ENCODE measurements at regions not wholly inside any gene's neighbourhood (a gene's known extent, or its start where the extent isn't known, plus 50 kb on each side); places are given as distances from the start of the nearest gene placed in this dataset.

GRCh38 chr10:113410618-113411017 is 142.2 kb upstream of the HABP2 start:
- Histone ChIP-seq H3K79me2 (ENCODE audit: control insufficient read depth, insufficient read depth, low read length) (no peaks in the 10 kb centered on the region), H3K4me3 (replicated peaks in 1 of 4; ENCODE audit: control extremely low read depth in 1 of 4, insufficient read depth in 1 of 4, low read depth in 3 of 4, low read length in 4 of 4) (no peak overlapping the region), H3K9ac (ENCODE audit: insufficient read depth, low read length) (no peak overlapping the region), H4K20me1 (ENCODE audit: control insufficient read depth, extremely low read depth, insufficient read depth, low read length) (no peaks in the 10 kb centered on the region), H3K4me2 (ENCODE audit: extremely low read depth, insufficient read depth, low read length) (no peak overlapping the region), H3K4me1 (ENCODE audit: control insufficient read depth, extremely low read depth, insufficient read depth, low read length) (no peaks in the 10 kb centered on the region), H3K27me3 (ENCODE audit: control insufficient read depth, insufficient read depth, low read length) (no peaks in the 10 kb centered on the region), H3K36me3 (ENCODE audit: control insufficient read depth, insufficient read depth, low read length) (no peaks in the 10 kb centered on the region), H3K9me3 (ENCODE audit: control insufficient read depth, insufficient read depth, low read depth, low read length) (no peaks in the 10 kb centered on the region), H3K27ac (ENCODE audit: insufficient read depth, low read length) (no peak overlapping the region), H2AFZ (ENCODE audit: low read length) (no peak overlapping the region)
- TF ChIP-seq CTCF (conservative IDR thresholded peaks at IDR 0.05 in 1 of 2, IDR thresholded peaks at IDR 0.05 in 1 of 2; ENCODE audit: low read depth in 1 of 2, low read length in 2 of 2) (no peak), EZH2 (IDR thresholded peaks at IDR 0.05; ENCODE audit: low read length, missing control alignments) (no peak)
- DNase-seq (ENCODE audit: low read depth in 2 of 2), result no peak

DNA sequence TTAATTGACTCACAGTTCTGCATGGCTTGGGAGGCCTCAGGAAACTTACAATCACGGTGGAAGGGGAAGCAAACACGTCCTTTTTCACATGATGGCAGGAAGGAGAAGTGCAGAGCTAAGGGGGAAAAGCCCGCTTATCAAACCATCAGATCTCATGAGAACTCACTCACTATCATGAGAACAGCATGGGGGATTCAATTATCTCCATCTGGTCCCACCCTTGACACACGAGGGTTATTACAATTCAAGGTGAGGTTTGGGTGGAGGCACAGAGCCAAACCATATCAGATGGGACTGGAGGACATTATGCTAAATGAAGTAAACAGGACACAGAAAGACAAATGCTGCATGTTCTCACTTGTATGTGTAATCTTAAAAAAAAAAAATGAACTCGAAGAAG is 141.4 kb upstream of the HABP2 start:
- Histone ChIP-seq H3K4me3 (replicated peaks in 1 of 4; ENCODE audit: control extremely low read depth in 1 of 4, insufficient read depth in 1 of 4, low read depth in 3 of 4, low read length in 4 of 4) (no peak overlapping the region), H3K36me3 (ENCODE audit: control insufficient read depth, insufficient read depth, low read length) (no peaks in the 10 kb centered on the region), H4K20me1 (ENCODE audit: control insufficient read depth, extremely low read depth, insufficient read depth, low read length) (no peaks in the 10 kb centered on the region), H3K9ac (ENCODE audit: insufficient read depth, low read length) (no peak overlapping the region), H3K4me1 (ENCODE audit: control insufficient read depth, extremely low read depth, insufficient read depth, low read length) (no peaks in the 10 kb centered on the region), H2AFZ (ENCODE audit: low read length) (no peak overlapping the region), H3K4me2 (ENCODE audit: extremely low read depth, insufficient read depth, low read length) (no peak overlapping the region), H3K27ac (ENCODE audit: insufficient read depth, low read length) (no peak overlapping the region), H3K27me3 (ENCODE audit: control insufficient read depth, insufficient read depth, low read length) (no peaks in the 10 kb centered on the region), H3K9me3 (ENCODE audit: control insufficient read depth, insufficient read depth, low read depth, low read length) (no peaks in the 10 kb centered on the region), H3K79me2 (ENCODE audit: control insufficient read depth, insufficient read depth, low read length) (no peaks in the 10 kb centered on the region)
- no peak for TF ChIP-seq EZH2 (IDR thresholded peaks at IDR 0.05; ENCODE audit: low read length, missing control alignments)
- no peak for TF ChIP-seq CTCF (conservative IDR thresholded peaks at IDR 0.05 in 1 of 2, IDR thresholded peaks at IDR 0.05 in 1 of 2; ENCODE audit: low read depth in 1 of 2, low read length in 2 of 2)
- no peak for DNase-seq (ENCODE audit: low read depth in 2 of 2)

- Histone ChIP-seq H3K4me1 (ENCODE audit: control insufficient read depth, extremely low read depth, insufficient read depth, low read length) (no peaks in the 10 kb centered on the region), H3K27ac (ENCODE audit: insufficient read depth, low read length) (no peak overlapping the region), H3K4me3 (replicated peaks in 1 of 4; ENCODE audit: control extremely low read depth in 1 of 4, insufficient read depth in 1 of 4, low read depth in 3 of 4, low read length in 4 of 4) (no peak overlapping the region), H3K36me3 (ENCODE audit: control insufficient read depth, insufficient read depth, low read length) (no peaks in the 10 kb centered on the region), H2AFZ (ENCODE audit: low read length) (no peak overlapping the region), H3K9ac (ENCODE audit: insufficient read depth, low read length) (no peak overlapping the region), H3K4me2 (ENCODE audit: extremely low read depth, insufficient read depth, low read length) (no peak overlapping the region), H4K20me1 (ENCODE audit: control insufficient read depth, extremely low read depth, insufficient read depth, low read length) (no peaks in the 10 kb centered on the region), H3K9me3 (ENCODE audit: control insufficient read depth, insufficient read depth, low read depth, low read length) (no peaks in the 10 kb centered on the region), H3K79me2 (ENCODE audit: control insufficient read depth, insufficient read depth, low read length) (no peaks in the 10 kb centered on the region), H3K27me3 (ENCODE audit: control insufficient read depth, insufficient read depth, low read length) (no peaks in the 10 kb centered on the region)
- TF ChIP-seq EZH2 (IDR thresholded peaks at IDR 0.05; ENCODE audit: low read length, missing control alignments) (no peak), CTCF (conservative IDR thresholded peaks at IDR 0.05 in 1 of 2, IDR thresholded peaks at IDR 0.05 in 1 of 2; ENCODE audit: low read depth in 1 of 2, low read length in 2 of 2) (no peak)
- DNase-seq (ENCODE audit: low read depth in 2 of 2), result no peak
Measured at GRCh38 chr10:113412161-113412560, 140.7 kb upstream of the HABP2 start.

Data from fibroblast of lung (primary cell).